HL-60 (cell line): ENCODE measurements at regions not wholly inside any gene's neighbourhood (a gene's known extent, or its start where the extent isn't known, plus 50 kb on each side); places are given as distances from the start of the nearest gene placed in this dataset.

ENCODE experiments used
- DNase-seq, 2 experiments: peaks; one replicate each; pipeline ENCODE4 v3.0.0-alpha.2; 2010 to 2020; ENCODE audit warnings: low read depth in 1 of 2, low spot score in 1 of 2
- H3K27ac ChIP-seq: fragments of 250-450 bp; sonication (Bioruptor Pico); replicated peaks from 2 replicates; pipeline ENCODE4 v1.5.1; 2020; ENCODE audit warnings: mild to moderate bottlenecking, moderate library complexity
- H3K27me3 ChIP-seq: fragments of 250-450 bp; sonication (Bioruptor Pico); 2 replicates; pipeline ENCODE4 v1.5.1; 2021; ENCODE audit warnings: mild to moderate bottlenecking, moderate library complexity; ENCODE audit not compliant: insufficient read depth, poor library complexity, severe bottlenecking
- H3K4me3 ChIP-seq: replicated peaks from 2 replicates; pipeline ENCODE4 v1.5.1; 2011; ENCODE audit warnings: mild to moderate bottlenecking, control low read depth, low read length; ENCODE audit not compliant: insufficient read depth
- GABPA ChIP-seq: IDR thresholded peaks from 2 replicates; pipeline ENCODE4 v1.6.1; 2012; ENCODE audit warnings: low read depth
- POLR2AphosphoS5 ChIP-seq: IDR thresholded peaks from 2 replicates; pipeline ENCODE4 v1.6.1; 2012; ENCODE audit warnings: low read depth
- SPI1 ChIP-seq: IDR thresholded peaks from 2 replicates; pipeline ENCODE4 v1.6.1; 2012; ENCODE audit warnings: low read depth, mild to moderate bottlenecking, borderline replicate concordance
- TF ChIP-seq, protein P1 (sequence below): IDR thresholded peaks from one replicate; pipeline ENCODE4 v1.5.1; 2011; ENCODE audit warnings: low read length, control low read depth, inconsistent platforms; ENCODE audit not compliant: insufficient read depth
- TF ChIP-seq, protein P2 (sequence below): IDR thresholded peaks from 2 replicates; pipeline ENCODE4 v1.6.1; 2012; ENCODE audit warnings: low read depth; ENCODE audit not compliant: insufficient replicate concordance

GRCh38 chr10:42937649-42938180 lies 139.2 kb upstream of the RET start:
- no peak for DNase-seq
- no peak overlapping the region for H3K4me3 ChIP-seq
- TF ChIP-seq, protein P1, sequence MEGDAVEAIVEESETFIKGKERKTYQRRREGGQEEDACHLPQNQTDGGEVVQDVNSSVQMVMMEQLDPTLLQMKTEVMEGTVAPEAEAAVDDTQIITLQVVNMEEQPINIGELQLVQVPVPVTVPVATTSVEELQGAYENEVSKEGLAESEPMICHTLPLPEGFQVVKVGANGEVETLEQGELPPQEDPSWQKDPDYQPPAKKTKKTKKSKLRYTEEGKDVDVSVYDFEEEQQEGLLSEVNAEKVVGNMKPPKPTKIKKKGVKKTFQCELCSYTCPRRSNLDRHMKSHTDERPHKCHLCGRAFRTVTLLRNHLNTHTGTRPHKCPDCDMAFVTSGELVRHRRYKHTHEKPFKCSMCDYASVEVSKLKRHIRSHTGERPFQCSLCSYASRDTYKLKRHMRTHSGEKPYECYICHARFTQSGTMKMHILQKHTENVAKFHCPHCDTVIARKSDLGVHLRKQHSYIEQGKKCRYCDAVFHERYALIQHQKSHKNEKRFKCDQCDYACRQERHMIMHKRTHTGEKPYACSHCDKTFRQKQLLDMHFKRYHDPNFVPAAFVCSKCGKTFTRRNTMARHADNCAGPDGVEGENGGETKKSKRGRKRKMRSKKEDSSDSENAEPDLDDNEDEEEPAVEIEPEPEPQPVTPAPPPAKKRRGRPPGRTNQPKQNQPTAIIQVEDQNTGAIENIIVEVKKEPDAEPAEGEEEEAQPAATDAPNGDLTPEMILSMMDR: no peak
- TF ChIP-seq, protein P2, sequence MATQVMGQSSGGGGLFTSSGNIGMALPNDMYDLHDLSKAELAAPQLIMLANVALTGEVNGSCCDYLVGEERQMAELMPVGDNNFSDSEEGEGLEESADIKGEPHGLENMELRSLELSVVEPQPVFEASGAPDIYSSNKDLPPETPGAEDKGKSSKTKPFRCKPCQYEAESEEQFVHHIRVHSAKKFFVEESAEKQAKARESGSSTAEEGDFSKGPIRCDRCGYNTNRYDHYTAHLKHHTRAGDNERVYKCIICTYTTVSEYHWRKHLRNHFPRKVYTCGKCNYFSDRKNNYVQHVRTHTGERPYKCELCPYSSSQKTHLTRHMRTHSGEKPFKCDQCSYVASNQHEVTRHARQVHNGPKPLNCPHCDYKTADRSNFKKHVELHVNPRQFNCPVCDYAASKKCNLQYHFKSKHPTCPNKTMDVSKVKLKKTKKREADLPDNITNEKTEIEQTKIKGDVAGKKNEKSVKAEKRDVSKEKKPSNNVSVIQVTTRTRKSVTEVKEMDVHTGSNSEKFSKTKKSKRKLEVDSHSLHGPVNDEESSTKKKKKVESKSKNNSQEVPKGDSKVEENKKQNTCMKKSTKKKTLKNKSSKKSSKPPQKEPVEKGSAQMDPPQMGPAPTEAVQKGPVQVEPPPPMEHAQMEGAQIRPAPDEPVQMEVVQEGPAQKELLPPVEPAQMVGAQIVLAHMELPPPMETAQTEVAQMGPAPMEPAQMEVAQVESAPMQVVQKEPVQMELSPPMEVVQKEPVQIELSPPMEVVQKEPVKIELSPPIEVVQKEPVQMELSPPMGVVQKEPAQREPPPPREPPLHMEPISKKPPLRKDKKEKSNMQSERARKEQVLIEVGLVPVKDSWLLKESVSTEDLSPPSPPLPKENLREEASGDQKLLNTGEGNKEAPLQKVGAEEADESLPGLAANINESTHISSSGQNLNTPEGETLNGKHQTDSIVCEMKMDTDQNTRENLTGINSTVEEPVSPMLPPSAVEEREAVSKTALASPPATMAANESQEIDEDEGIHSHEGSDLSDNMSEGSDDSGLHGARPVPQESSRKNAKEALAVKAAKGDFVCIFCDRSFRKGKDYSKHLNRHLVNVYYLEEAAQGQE: no peak
- no peak for TF ChIP-seq GABPA
- TF ChIP-seq SPI1: no peak
- no peak for TF ChIP-seq POLR2AphosphoS5
- H3K27ac ChIP-seq: no peak overlapping the region
- no peaks in the 10 kb centered on the region for H3K27me3 ChIP-seq

DNA sequence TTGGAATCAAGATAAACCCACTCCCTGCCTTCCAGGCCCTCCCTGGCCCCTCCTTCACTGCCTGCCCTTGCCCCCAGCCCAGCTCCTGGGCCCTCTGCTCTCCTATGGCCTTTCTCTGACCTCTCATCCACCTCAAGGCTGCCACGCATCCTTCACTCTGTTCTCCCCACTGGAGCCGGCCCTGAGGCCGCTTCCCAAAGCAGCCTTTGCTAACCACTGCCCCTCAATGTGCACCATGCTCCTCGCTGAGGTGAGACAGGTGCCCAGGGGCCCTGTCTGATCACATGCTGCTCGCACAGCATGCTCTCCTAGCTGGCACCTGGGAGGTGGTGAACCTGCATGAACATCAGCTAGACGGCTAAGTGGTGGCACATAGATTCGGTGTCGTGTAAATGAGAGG lies 138.5 kb upstream of the RET start:
- Histone ChIP-seq H3K4me3 (no peak overlapping the region), H3K27me3 (no peaks in the 10 kb centered on the region), H3K27ac (no peak overlapping the region)
- DNase-seq: no peak
- TF ChIP-seq POLR2AphosphoS5 (no peak), SPI1 (no peak), GABPA (no peak)
- TF ChIP-seq, protein P2: no peak
- TF ChIP-seq, protein P1: no peak

- no peak for DNase-seq
- TF ChIP-seq, protein P1: no peak
- TF ChIP-seq POLR2AphosphoS5 (no peak), GABPA (no peak), SPI1 (no peak)
- TF ChIP-seq, protein P2: no peak
- H3K27me3 ChIP-seq: no peaks in the 10 kb centered on the region
- no peak overlapping the region for H3K4me3 ChIP-seq
- H3K27ac ChIP-seq: no peak overlapping the region
Measured at GRCh38 chr10:42939237-42939636, 137.6 kb upstream of the RET start.
